ENCODE measurements at regions not wholly inside any gene's neighbourhood (a gene's known extent, or its start where the extent isn't known, plus 50 kb on each side); places are given as distances from the start of the nearest gene placed in this dataset.

- DNase-seq, result no peak
These were observed 169.1 kb downstream of the GUCY2F start for GRCh38 chrX:109312757-109313156.

- no peak for DNase-seq
These were observed 171.9 kb downstream of the GUCY2F start for GRCh38 chrX:109310031-109310430.

- no peak for DNase-seq
These were observed 180.7 kb downstream of the GUCY2F start for GRCh38 chrX:109301177-109301576.

GRCh38 chrX:109300415-109300814 is 181.5 kb downstream of the GUCY2F start:
- no peak for DNase-seq

GRCh38 chrX:109299091-109299490 is 182.8 kb downstream of the GUCY2F start:
- no peak for DNase-seq

GRCh38 chrX:109294097-109294814 is 187.6 kb downstream of the GUCY2F start:
- DNase-seq, result no peak

- DNase-seq, result no peak
These were observed 198.0 kb downstream of the GUCY2F start for GRCh38 chrX:109283870-109284269.

- DNase-seq, result peak; percentile 53
These were observed 200.2 kb downstream of the GUCY2F start for GRCh38 chrX:109281483-109282275.

GRCh38 chrX:109274806-109275205 is 207.1 kb downstream of the GUCY2F start:
- no peak for DNase-seq

GRCh38 chrX:109270580-109271484 is 211.1 kb downstream of the GUCY2F start:
- DNase-seq, result peak; percentile 0

GRCh38 chrX:109268340-109268739 is 213.5 kb downstream of the GUCY2F start:
- DNase-seq, result no peak

GRCh38 chrX:109266034-109266433 is 215.9 kb downstream of the GUCY2F start:
- DNase-seq, result no peak

- DNase-seq, result no peak
These were observed 217.0 kb downstream of the GUCY2F start for GRCh38 chrX:109264878-109265277.

- DNase-seq, result no peak
These were observed 220.6 kb downstream of the GUCY2F start for GRCh38 chrX:109261279-109261678.

- no peak for DNase-seq
These were observed 229.1 kb downstream of the GUCY2F start for GRCh38 chrX:109252789-109253188.

GRCh38 chrX:109218761-109219160 is 263.1 kb downstream of the GUCY2F start:
- no peak for DNase-seq

GRCh38 chrX:109199726-109200125 is 282.2 kb downstream of the GUCY2F start:
- DNase-seq, result no peak

- DNase-seq, result no peak
These were observed 291.3 kb downstream of the GUCY2F start for GRCh38 chrX:109190542-109190941.

GRCh38 chrX:109187473-109188168 is 294.3 kb downstream of the GUCY2F start:
- DNase-seq, result no peak

GRCh38 chrX:109186939-109187338 is 294.9 kb downstream of the GUCY2F start:
- DNase-seq, result no peak

- DNase-seq, result no peak
These were observed 297.3 kb downstream of the GUCY2F start for GRCh38 chrX:109184506-109185139.

GRCh38 chrX:109172091-109172602 is 309.7 kb downstream of the GUCY2F start:
- DNase-seq, result no peak
